Sigmoid colon (tissue), 6 donors: ENCODE measurements at regions not wholly inside any gene's neighbourhood (a gene's known extent, or its start where the extent isn't known, plus 50 kb on each side); places are given as distances from the start of the nearest gene placed in this dataset.

Source experiments
- DNase-seq: peaks from one replicate; pipeline ENCODE4 v3.0.0-alpha.2; 2019
- H3K27ac ChIP-seq, 4 donors: fragments of 200-600 bp; sonication (generic); one replicate each; pipeline ENCODE4 v1.5.1; 2016 to 2019; ENCODE audit warnings: mild to moderate bottlenecking in 1 of 4
- H3K27me3 ChIP-seq, 3 donors: fragments of 200-600 bp; sonication (generic); one replicate each; pipeline ENCODE4 v1.5.1; 2019; ENCODE audit warnings: mild to moderate bottlenecking in 1 of 3
- H3K36me3 ChIP-seq, 4 donors: fragments of 200-600 bp; sonication (generic); one replicate each; pipeline ENCODE4 v1.5.1; 2016 to 2019
- H3K4me1 ChIP-seq, 4 donors: fragments of 200-600 bp; sonication (generic); one replicate each; pipeline ENCODE4 v1.5.1; 2017 to 2019
- H3K4me3 ChIP-seq, 4 donors: fragments of 200-600 bp; sonication (generic); one replicate each; pipeline ENCODE4 v1.5.1; 2017 to 2019; ENCODE audit warnings: mild to moderate bottlenecking in 2 of 4, moderate library complexity in 1 of 4
- H3K9me3 ChIP-seq, 4 donors: fragments of 200-600 bp in 3 of 4; sonication (generic) in 3 of 4; one replicate each; pipeline versions ENCODE4 v1.5.1 to v1.6.1; 2013 to 2019
- EP300 ChIP-seq, 4 donors: sonication (generic); formaldehyde crosslinking; IDR thresholded peaks; one replicate each; pipeline ENCODE4 v1.6.1; 2017; ENCODE audit warnings: antibody characterized with exemption in 4 of 4
- POLR2A ChIP-seq, 2 donors: fragments of 450-650 bp; IDR thresholded peaks; one replicate each; pipeline ENCODE4 v1.6.1; 2016; ENCODE audit warnings: antibody characterized with exemption in 2 of 2, mild to moderate bottlenecking in 2 of 2, moderate library complexity in 2 of 2
- POLR2AphosphoS5 ChIP-seq, 4 donors: sonication (generic); formaldehyde crosslinking; IDR thresholded peaks; one replicate each; pipeline ENCODE4 v1.6.1; 2017; ENCODE audit warnings: antibody characterized with exemption in 4 of 4
- WGBS, 2 donors: extraction: QIAGEN DNeasy Blood & Tissue Kit; methylation state at CpG; one replicate each; pipeline ENCODE4 v1.1.7; 2013; 5-methylcytosine and 5-hydroxymethylcytosine counted together
- intact Hi-C: fragments of 100-400 bp; cut with DNase I; formaldehyde crosslinking; loops from one replicate; pipeline ENCODE4 v1.15.1; 2023
- TF ChIP-seq, protein P1 (sequence below), 4 experiments: fragments of 450-650 bp in 3 of 4; fragments of 200-600 bp in 1 of 4; IDR thresholded peaks; one replicate each; pipeline ENCODE4 v1.5.1; 2016 to 2019; ENCODE audit warnings: antibody characterized with exemption in 4 of 4, mild to moderate bottlenecking in 3 of 4, moderate library complexity in 2 of 4
- donor health status: healthy with polysubstance abuse.
- donor health status: healthy.

DNA sequence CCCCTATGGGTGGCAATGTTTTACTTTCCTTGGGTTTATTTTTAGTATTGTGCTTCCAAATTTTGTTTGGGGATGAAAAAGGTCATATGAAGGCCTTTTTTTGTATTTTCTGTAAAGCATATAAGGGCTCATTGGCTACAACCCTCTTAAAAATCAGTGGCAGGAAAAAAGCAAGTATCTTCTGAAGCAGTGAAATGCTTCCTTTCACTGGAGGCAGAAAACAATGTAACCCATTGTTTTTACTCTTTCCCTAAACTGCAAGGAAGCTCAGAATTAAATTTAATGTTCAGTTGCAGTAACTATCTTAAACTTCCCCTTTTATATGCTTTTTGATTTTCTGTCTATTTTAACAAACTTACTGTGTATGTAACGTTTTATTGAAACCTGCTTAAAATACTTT is 148.7 kb upstream of the LYZL1 start:
- H3K4me1 ChIP-seq, result no peaks in the 10 kb centered on the region
- intact Hi-C loops, result no loop called here
- H3K4me3 ChIP-seq, result no peak overlapping the region
- no peaks in the 10 kb centered on the region for H3K36me3 ChIP-seq
- no peaks in the 10 kb centered on the region for H3K27me3 ChIP-seq
- no peak overlapping the region for H3K27ac ChIP-seq
- H3K9me3 ChIP-seq, result no peaks in the 10 kb centered on the region
- TF ChIP-seq POLR2AphosphoS5 (IDR thresholded peaks at IDR 0.05), result no peak
- no peak for TF ChIP-seq POLR2A (IDR thresholded peaks at IDR 0.05)
- TF ChIP-seq, protein P1, sequence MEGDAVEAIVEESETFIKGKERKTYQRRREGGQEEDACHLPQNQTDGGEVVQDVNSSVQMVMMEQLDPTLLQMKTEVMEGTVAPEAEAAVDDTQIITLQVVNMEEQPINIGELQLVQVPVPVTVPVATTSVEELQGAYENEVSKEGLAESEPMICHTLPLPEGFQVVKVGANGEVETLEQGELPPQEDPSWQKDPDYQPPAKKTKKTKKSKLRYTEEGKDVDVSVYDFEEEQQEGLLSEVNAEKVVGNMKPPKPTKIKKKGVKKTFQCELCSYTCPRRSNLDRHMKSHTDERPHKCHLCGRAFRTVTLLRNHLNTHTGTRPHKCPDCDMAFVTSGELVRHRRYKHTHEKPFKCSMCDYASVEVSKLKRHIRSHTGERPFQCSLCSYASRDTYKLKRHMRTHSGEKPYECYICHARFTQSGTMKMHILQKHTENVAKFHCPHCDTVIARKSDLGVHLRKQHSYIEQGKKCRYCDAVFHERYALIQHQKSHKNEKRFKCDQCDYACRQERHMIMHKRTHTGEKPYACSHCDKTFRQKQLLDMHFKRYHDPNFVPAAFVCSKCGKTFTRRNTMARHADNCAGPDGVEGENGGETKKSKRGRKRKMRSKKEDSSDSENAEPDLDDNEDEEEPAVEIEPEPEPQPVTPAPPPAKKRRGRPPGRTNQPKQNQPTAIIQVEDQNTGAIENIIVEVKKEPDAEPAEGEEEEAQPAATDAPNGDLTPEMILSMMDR (IDR thresholded peaks at IDR 0.05), result no peak
- TF ChIP-seq EP300 (IDR thresholded peaks at IDR 0.05), result no peak
- 33 to 51% methylated on average over 1 of the region's 1 CpG for WGBS, 2 donors
- no peak for DNase-seq

DNA sequence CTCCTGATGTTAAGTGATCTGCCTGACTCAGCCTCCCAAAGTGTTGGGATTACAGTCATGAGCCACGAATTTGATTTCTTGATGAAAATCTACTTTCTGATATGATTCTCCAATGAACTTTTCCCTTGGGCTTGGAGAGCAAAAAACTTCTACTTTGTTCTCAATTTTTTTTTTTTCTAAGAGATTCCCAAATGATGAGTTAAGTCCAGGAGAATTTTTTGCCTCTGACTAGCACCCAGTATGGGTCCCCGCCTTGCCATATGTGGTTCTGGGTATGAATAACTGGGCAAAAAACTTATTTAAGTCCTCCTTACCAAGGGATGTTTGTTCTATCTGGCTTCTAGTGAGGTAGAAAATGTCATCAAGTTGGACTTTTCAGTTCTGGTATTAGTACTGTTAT is 147.9 kb upstream of the LYZL1 start:
- Histone ChIP-seq H3K27me3 (no peaks in the 10 kb centered on the region), H3K4me3 (no peak overlapping the region), H3K4me1 (no peaks in the 10 kb centered on the region), H3K27ac (no peak overlapping the region), H3K9me3 (no peaks in the 10 kb centered on the region), H3K36me3 (no peaks in the 10 kb centered on the region)
- 74 to 88% methylated on average over 2 of the region's 2 CpGs for WGBS, 2 donors
- DNase-seq, result no peak
- TF ChIP-seq, protein P1 (IDR thresholded peaks at IDR 0.05), result no peak
- TF ChIP-seq POLR2AphosphoS5 (IDR thresholded peaks at IDR 0.05) (no peak), POLR2A (IDR thresholded peaks at IDR 0.05) (no peak), EP300 (IDR thresholded peaks at IDR 0.05) (no peak)
- intact Hi-C loops, result no loop called here

DNA sequence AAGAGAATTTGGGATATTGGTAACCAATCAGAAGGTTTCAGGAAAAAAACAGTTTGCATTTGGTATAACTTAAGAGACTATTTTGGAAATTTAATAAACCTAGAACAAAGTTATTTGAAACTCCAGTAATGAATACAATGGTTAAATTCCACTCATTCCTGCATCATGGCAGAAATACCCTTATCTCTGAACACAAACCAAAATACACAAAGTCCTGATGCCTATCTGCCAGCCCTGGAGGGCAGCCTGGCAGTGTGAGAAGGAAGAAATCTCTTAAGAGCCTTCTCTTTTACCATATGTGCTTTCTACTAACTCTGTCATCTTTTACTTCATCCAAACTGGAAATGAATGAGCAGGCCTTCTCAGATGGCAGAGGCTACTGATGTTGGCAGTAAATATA is 147.1 kb upstream of the LYZL1 start:
- intact Hi-C loops, result no loop called here
- no peak overlapping the region for H3K4me3 ChIP-seq
- no peaks in the 10 kb centered on the region for H3K9me3 ChIP-seq
- no peak overlapping the region for H3K27ac ChIP-seq
- no peak for DNase-seq
- no peaks in the 10 kb centered on the region for H3K36me3 ChIP-seq
- H3K27me3 ChIP-seq, result no peaks in the 10 kb centered on the region
- TF ChIP-seq, protein P1 (IDR thresholded peaks at IDR 0.05), result no peak
- TF ChIP-seq POLR2A (IDR thresholded peaks at IDR 0.05) (no peak), EP300 (IDR thresholded peaks at IDR 0.05) (no peak), POLR2AphosphoS5 (IDR thresholded peaks at IDR 0.05) (no peak)
- no peaks in the 10 kb centered on the region for H3K4me1 ChIP-seq

DNA sequence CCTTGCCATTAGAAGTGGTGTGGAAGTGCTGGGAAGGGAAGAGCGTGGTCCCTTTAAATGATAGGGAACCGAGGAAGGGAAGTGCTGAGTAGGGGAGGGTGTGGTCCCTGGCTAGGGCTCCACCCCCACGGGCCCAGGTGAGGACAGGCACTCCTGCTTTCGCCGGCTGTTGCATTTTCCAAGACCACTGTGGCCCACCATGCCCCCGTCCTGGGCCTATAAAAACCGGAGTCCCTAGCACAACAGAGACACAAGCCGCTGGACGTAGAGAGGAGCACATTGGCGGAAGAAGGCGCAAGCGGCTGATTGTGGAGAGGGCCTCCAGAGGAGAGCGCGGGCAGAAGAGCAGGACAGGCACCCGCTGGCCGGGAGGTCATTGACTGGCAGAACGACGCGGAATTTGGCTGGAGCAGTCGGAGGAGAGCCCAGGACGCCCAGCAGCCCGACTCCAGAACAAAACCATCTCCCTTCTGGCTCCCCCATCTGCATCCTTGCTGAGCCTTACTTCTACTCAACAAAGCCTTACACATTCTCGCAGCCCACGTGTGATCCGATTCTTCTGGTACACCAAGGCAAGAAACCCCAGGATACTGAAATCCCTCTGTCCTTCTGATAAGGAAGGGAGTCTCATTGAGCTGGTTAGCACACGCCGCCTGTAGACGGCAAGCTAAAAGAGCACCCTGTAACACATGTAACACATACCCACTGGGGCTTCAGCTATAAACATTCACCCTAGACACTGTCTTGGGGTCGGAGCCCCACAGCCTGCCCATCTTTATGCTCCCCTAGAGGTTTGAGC is 146.2 kb upstream of the LYZL1 start:
- H3K27ac ChIP-seq, result no peak overlapping the region
- no peak overlapping the region for H3K4me3 ChIP-seq
- TF ChIP-seq POLR2A (IDR thresholded peaks at IDR 0.05) (no peak), EP300 (IDR thresholded peaks at IDR 0.05) (no peak), POLR2AphosphoS5 (IDR thresholded peaks at IDR 0.05) (no peak)
- TF ChIP-seq, protein P1 (IDR thresholded peaks at IDR 0.05), result no peak
- no peaks in the 10 kb centered on the region for H3K27me3 ChIP-seq
- H3K9me3 ChIP-seq, result no peaks in the 10 kb centered on the region
- intact Hi-C loops, result no loop called here
- DNase-seq, result no peak
- WGBS, 2 donors, result 71 to 74% methylated on average over 29 of the region's 29 CpGs
- H3K4me1 ChIP-seq, result no peaks in the 10 kb centered on the region
- H3K36me3 ChIP-seq, result no peaks in the 10 kb centered on the region

DNA sequence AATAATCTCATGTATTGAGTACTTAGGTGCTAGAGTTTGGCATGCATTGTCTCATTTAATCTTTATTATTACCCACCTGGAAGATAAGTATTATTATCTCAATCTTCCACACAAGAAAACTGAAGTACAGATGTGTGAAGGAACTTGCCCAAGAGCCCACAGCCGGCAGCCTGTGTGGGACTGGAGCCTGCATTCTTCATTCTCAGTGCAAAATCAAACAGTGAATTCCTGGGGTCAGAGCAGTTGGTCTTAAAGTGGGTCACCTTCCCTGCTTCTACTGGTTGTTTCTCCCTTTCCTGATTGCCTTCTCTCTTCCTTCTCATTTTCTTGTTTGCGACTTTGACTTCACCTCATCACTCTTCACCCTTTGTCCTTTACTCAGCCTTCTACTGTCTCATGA is 144.7 kb upstream of the LYZL1 start:
- Histone ChIP-seq H3K4me3 (no peak overlapping the region), H3K9me3 (no peaks in the 10 kb centered on the region), H3K27ac (no peak overlapping the region), H3K27me3 (no peaks in the 10 kb centered on the region), H3K4me1 (no peaks in the 10 kb centered on the region), H3K36me3 (no peaks in the 10 kb centered on the region)
- no peak for DNase-seq
- 58 to 78% methylated on average over 2 of the region's 2 CpGs for WGBS, 2 donors
- TF ChIP-seq EP300 (IDR thresholded peaks at IDR 0.05) (no peak), POLR2AphosphoS5 (IDR thresholded peaks at IDR 0.05) (no peak), POLR2A (IDR thresholded peaks at IDR 0.05) (no peak)
- TF ChIP-seq, protein P1 (IDR thresholded peaks at IDR 0.05), result no peak
- intact Hi-C loops, result no loop called here
